ENCODE measurements at regions not wholly inside any gene's neighbourhood (a gene's known extent, or its start where the extent isn't known, plus 50 kb on each side); places are given as distances from the start of the nearest gene placed in this dataset.

- H3K79me2 ChIP-seq (ENCODE audit: insufficient read depth): no peaks in the 10 kb centered on the region
- H3K9me2 ChIP-seq (ENCODE audit: insufficient read depth): no peaks in the 10 kb centered on the region
- no peaks in the 10 kb centered on the region for H3K36me3 ChIP-seq (ENCODE audit: low read depth)
- H3K4me1 ChIP-seq (ENCODE audit: insufficient read depth): peaks cover 14% of the 10 kb centered on the region
- no peak overlapping the region for H3K27ac ChIP-seq
- no peak overlapping the region for H3K4me2 ChIP-seq (ENCODE audit: unreplicated experiment)
- 13 to 30% methylated on average over 1 of the region's 1 CpG for WGBS, 2 experiments (ENCODE audit: low coverage in 1 of 2, low lambda C conversion rate in 2 of 2, missing lambda C conversion rate in 2 of 2)
- no peak overlapping the region for H3K9ac ChIP-seq
- H4K20me1 ChIP-seq (ENCODE audit: insufficient read depth): no peaks in the 10 kb centered on the region
- DNase-seq: peak; percentile 51
- H3K4me3 ChIP-seq: no peak overlapping the region
- no peaks in the 10 kb centered on the region for H3K9me3 ChIP-seq (ENCODE audit: low read depth)
- peaks cover 4% of the 10 kb centered on the region; the same call in 1 of the 2 replicates for H3K27me3 ChIP-seq (replicated peaks; ENCODE audit: insufficient read depth)
- H3F3A ChIP-seq (ENCODE audit: insufficient read depth): no peaks in the 10 kb centered on the region; the same call in 1 of the 2 replicates
- in situ Hi-C loops (cut with MboI): no loop called here
- no peak overlapping the region for H2AFZ ChIP-seq
- TF ChIP-seq EZH2phosphoT487 (IDR thresholded peaks at IDR 0.05; ENCODE audit: insufficient read depth, low read depth) (no peak), EZH2 (IDR thresholded peaks at IDR 0.05; ENCODE audit: insufficient read depth, poor library complexity, severe bottlenecking) (no peak)
Observed at GRCh38 chr2:220946552-220946951, 625.6 kb downstream of the EPHA4 start.

- Histone ChIP-seq H3K27me3 (replicated peaks; ENCODE audit: insufficient read depth) (peaks cover 4% of the 10 kb centered on the region; the same call in 1 of the 2 replicates), H3K4me2 (ENCODE audit: unreplicated experiment) (no peak overlapping the region), H3K36me3 (ENCODE audit: low read depth) (no peaks in the 10 kb centered on the region), H3K9me3 (ENCODE audit: low read depth) (no peaks in the 10 kb centered on the region), H3K9ac (no peak overlapping the region), H3F3A (ENCODE audit: insufficient read depth) (no peaks in the 10 kb centered on the region; the same call in 1 of the 2 replicates), H3K27ac (no peak overlapping the region), H3K79me2 (ENCODE audit: insufficient read depth) (no peaks in the 10 kb centered on the region), H3K9me2 (ENCODE audit: insufficient read depth) (no peaks in the 10 kb centered on the region), H4K20me1 (ENCODE audit: insufficient read depth) (no peaks in the 10 kb centered on the region), H2AFZ (no peak overlapping the region), H3K4me3 (no peak overlapping the region), H3K4me1 (ENCODE audit: insufficient read depth) (peaks cover 14% of the 10 kb centered on the region)
- in situ Hi-C loops (cut with MboI): no loop called here
- TF ChIP-seq EZH2phosphoT487 (IDR thresholded peaks at IDR 0.05; ENCODE audit: insufficient read depth, low read depth): no peak
- TF ChIP-seq EZH2 (IDR thresholded peaks at IDR 0.05; ENCODE audit: insufficient read depth, poor library complexity, severe bottlenecking): no peak
- DNase-seq: no peak
- 66 to 71% methylated on average over 4 of the region's 4 CpGs for WGBS, 2 experiments (ENCODE audit: low coverage in 1 of 2, low lambda C conversion rate in 2 of 2, missing lambda C conversion rate in 2 of 2)
Observed at GRCh38 chr2:220948579-220948978, 623.5 kb downstream of the EPHA4 start.

- TF ChIP-seq EZH2phosphoT487 (IDR thresholded peaks at IDR 0.05; ENCODE audit: insufficient read depth, low read depth) (no peak), EZH2 (IDR thresholded peaks at IDR 0.05; ENCODE audit: insufficient read depth, poor library complexity, severe bottlenecking) (no peak)
- Histone ChIP-seq H3K9me3 (ENCODE audit: low read depth) (no peaks in the 10 kb centered on the region), H3K4me1 (ENCODE audit: insufficient read depth) (peaks cover 14% of the 10 kb centered on the region), H3K9ac (no peak overlapping the region), H3K79me2 (ENCODE audit: insufficient read depth) (no peaks in the 10 kb centered on the region), H3K27me3 (replicated peaks; ENCODE audit: insufficient read depth) (peaks cover 4% of the 10 kb centered on the region; the same call in 1 of the 2 replicates), H3K36me3 (ENCODE audit: low read depth) (no peaks in the 10 kb centered on the region), H3K27ac (no peak overlapping the region), H3F3A (ENCODE audit: insufficient read depth) (no peaks in the 10 kb centered on the region; the same call in 1 of the 2 replicates), H2AFZ (no peak overlapping the region), H3K4me3 (no peak overlapping the region), H3K9me2 (ENCODE audit: insufficient read depth) (no peaks in the 10 kb centered on the region), H4K20me1 (ENCODE audit: insufficient read depth) (no peaks in the 10 kb centered on the region), H3K4me2 (ENCODE audit: unreplicated experiment) (no peak overlapping the region)
- no peak for DNase-seq
- WGBS, 2 experiments (ENCODE audit: low coverage in 1 of 2, low lambda C conversion rate in 2 of 2, missing lambda C conversion rate in 2 of 2): 52% methylated on average over 3 of the region's 3 CpGs
- in situ Hi-C loops (cut with MboI): no loop called here
Observed at GRCh38 chr2:220949466-220949865, 622.6 kb downstream of the EPHA4 start.

GRCh38 chr2:220955776-220956175 is 616.3 kb downstream of the EPHA4 start:
- H3K4me2 ChIP-seq (ENCODE audit: unreplicated experiment): no peak overlapping the region
- no peak overlapping the region for H3K27ac ChIP-seq
- no peaks in the 10 kb centered on the region for H4K20me1 ChIP-seq (ENCODE audit: insufficient read depth)
- peaks cover 3% of the 10 kb centered on the region; the same call in 1 of the 2 replicates for H3K27me3 ChIP-seq (replicated peaks; ENCODE audit: insufficient read depth)
- no peak for TF ChIP-seq EZH2 (IDR thresholded peaks at IDR 0.05; ENCODE audit: insufficient read depth, poor library complexity, severe bottlenecking)
- no peak for TF ChIP-seq EZH2phosphoT487 (IDR thresholded peaks at IDR 0.05; ENCODE audit: insufficient read depth, low read depth)
- in situ Hi-C loops (cut with MboI): no loop called here
- no peaks in the 10 kb centered on the region for H3K79me2 ChIP-seq (ENCODE audit: insufficient read depth)
- H3K9me2 ChIP-seq (ENCODE audit: insufficient read depth): no peaks in the 10 kb centered on the region
- no peaks in the 10 kb centered on the region for H3K9me3 ChIP-seq (ENCODE audit: low read depth)
- no peak for DNase-seq
- H2AFZ ChIP-seq: no peak overlapping the region
- no peaks in the 10 kb centered on the region for H3F3A ChIP-seq (ENCODE audit: insufficient read depth)
- H3K36me3 ChIP-seq (ENCODE audit: low read depth): no peaks in the 10 kb centered on the region
- peaks cover 7% of the 10 kb centered on the region; the same call in 1 of the 2 replicates for H3K4me1 ChIP-seq (ENCODE audit: insufficient read depth)
- no peak overlapping the region for H3K9ac ChIP-seq
- WGBS, 2 experiments (ENCODE audit: low coverage in 1 of 2, low lambda C conversion rate in 2 of 2, missing lambda C conversion rate in 2 of 2): 0 to 9% methylated on average over 1 of the region's 1 CpG
- H3K4me3 ChIP-seq: no peak overlapping the region

GRCh38 chr2:220956429-220956828 is 615.7 kb downstream of the EPHA4 start:
- Histone ChIP-seq H3K4me2 (ENCODE audit: unreplicated experiment) (no peak overlapping the region), H3K79me2 (ENCODE audit: insufficient read depth) (no peaks in the 10 kb centered on the region), H3K9ac (no peak overlapping the region), H3K36me3 (ENCODE audit: low read depth) (no peaks in the 10 kb centered on the region), H4K20me1 (ENCODE audit: insufficient read depth) (no peaks in the 10 kb centered on the region), H3K4me3 (no peak overlapping the region), H3K27ac (no peak overlapping the region), H3K9me3 (ENCODE audit: low read depth) (no peaks in the 10 kb centered on the region), H3K4me1 (ENCODE audit: insufficient read depth) (peaks cover 1% of the 10 kb centered on the region; the same call in 1 of the 2 replicates), H3K27me3 (replicated peaks; ENCODE audit: insufficient read depth) (no peaks in the 10 kb centered on the region; the same call in 1 of the 2 replicates), H3K9me2 (ENCODE audit: insufficient read depth) (no peaks in the 10 kb centered on the region), H3F3A (ENCODE audit: insufficient read depth) (no peaks in the 10 kb centered on the region), H2AFZ (no peak overlapping the region)
- no peak for DNase-seq
- WGBS, 2 experiments (ENCODE audit: low coverage in 1 of 2, low lambda C conversion rate in 2 of 2, missing lambda C conversion rate in 2 of 2): 8 to 24% methylated on average over 2 of the region's 2 CpGs
- in situ Hi-C loops (cut with MboI): no loop called here
- TF ChIP-seq EZH2phosphoT487 (IDR thresholded peaks at IDR 0.05; ENCODE audit: insufficient read depth, low read depth): no peak
- TF ChIP-seq EZH2 (IDR thresholded peaks at IDR 0.05; ENCODE audit: insufficient read depth, poor library complexity, severe bottlenecking): no peak
